MCF 10A (cell line): ENCODE measurements at regions not wholly inside any gene's neighbourhood (a gene's known extent, or its start where the extent isn't known, plus 50 kb on each side); places are given as distances from the start of the nearest gene placed in this dataset.
"Not testable (repeated sequence)": the region's sequence is repeated elsewhere in the genome, so short reads cannot be mapped to it uniquely, and the experiment has no call there.

ENCODE experiments used
- BruUV-seq: library from RNA; stranded (reverse); fragments of 400-500 nt; replicated peaks from 2 replicates; lab custom pipeline; 2021; lab: Mats Ljungman, UMichigan
- CTCF ChIA-PET: fragments of 300-600 bp; sonication (Branson Sonifier 250); formaldehyde crosslinking; extraction: SDS; loops from one replicate; lab custom pipeline; 2021; ENCODE audit warnings: antibody characterized with exemption, inconsistent platforms; lab: Yijun Ruan, JAX
- POLR2A ChIA-PET: fragments of 300-600, 350-650 bp; sonication (Branson Sonifier 250); formaldehyde crosslinking; extraction: SDS; loops from one replicate; lab custom pipeline; 2020; ENCODE audit warnings: antibody characterized with exemption, inconsistent platforms; lab: Yijun Ruan, JAX
- DNase-seq: peaks from one replicate; pipeline ENCODE4 v3.0.0-alpha.2; 2018; ENCODE audit not compliant: unreplicated experiment
- H3K27ac Mint-ChIP-seq: one replicate; pipeline ENCODE4 v1.8.0; 2022; ENCODE audit warnings: mild to moderate bottlenecking, low read depth, mixed read lengths; ENCODE audit not compliant: unreplicated experiment
- H3K27me3 Mint-ChIP-seq: one replicate; pipeline ENCODE4 v1.8.0; 2022; ENCODE audit warnings: mixed read lengths; ENCODE audit not compliant: insufficient read depth, unreplicated experiment
- H3K36me3 Mint-ChIP-seq: one replicate; pipeline ENCODE4 v1.8.0; 2022; ENCODE audit warnings: mild to moderate bottlenecking, moderate library complexity, mixed read lengths; ENCODE audit not compliant: insufficient read depth, unreplicated experiment
- H3K4me1 Mint-ChIP-seq: one replicate; pipeline ENCODE4 v1.8.0; 2022; ENCODE audit warnings: mixed read lengths; ENCODE audit not compliant: insufficient read depth, unreplicated experiment
- H3K4me3 Mint-ChIP-seq: one replicate; pipeline ENCODE4 v1.8.0; 2022; ENCODE audit warnings: mild to moderate bottlenecking, moderate library complexity, mixed read lengths; ENCODE audit not compliant: unreplicated experiment
- H3K9me3 Mint-ChIP-seq: one replicate; pipeline ENCODE4 v1.8.0; 2022; ENCODE audit warnings: mixed read lengths; ENCODE audit not compliant: unreplicated experiment
- CTCF ChIP-seq: fragments of 200-600 bp; IDR thresholded peaks from one replicate; pipeline ENCODE4 v1.8.0; 2022; ENCODE audit warnings: antibody characterized with exemption, mild to moderate bottlenecking; ENCODE audit not compliant: unreplicated experiment
- intact Hi-C: fragments of 100-400 bp; cut with micrococcal nuclease; formaldehyde crosslinking; loops from 2 replicates; pipeline ENCODE4 v1.14.1; 2022

- no peaks in the 10 kb centered on the region for H3K36me3 Mint-ChIP-seq
- no peak overlapping the region for H3K27ac Mint-ChIP-seq
- no peaks in the 10 kb centered on the region for H3K4me1 Mint-ChIP-seq
- CTCF ChIA-PET = no interaction called here
- TF ChIP-seq CTCF = no peak
- H3K27me3 Mint-ChIP-seq = peaks cover 97% of the 10 kb centered on the region
- BruUV-seq = no TSS peak
- POLR2A ChIA-PET = no interaction called here
- no peak for DNase-seq
- intact Hi-C loops = no loop called here
- no peaks in the 10 kb centered on the region for H3K9me3 Mint-ChIP-seq
- no peak overlapping the region for H3K4me3 Mint-ChIP-seq
These were observed 135.5 kb upstream of the CACNA2D1 start for GRCh38 chr7:82579047-82579446.

GRCh38 chr7:82578430-82578829, 134.9 kb upstream of the CACNA2D1 start:
- intact Hi-C loops = no loop called here
- no peak for DNase-seq
- Mint-ChIP-seq H3K4me1 (no peaks in the 10 kb centered on the region), H3K27ac (no peak overlapping the region), H3K4me3 (no peak overlapping the region), H3K9me3 (no peaks in the 10 kb centered on the region), H3K27me3 (peaks cover 96% of the 10 kb centered on the region), H3K36me3 (no peaks in the 10 kb centered on the region)
- ChIA-PET CTCF (interaction anchor here (0.5 to 1.2 kb wide), 2 partner anchors 9 to 534 kb away, joined by 3 read pairs; no protein-coding TSS in a partner anchor), POLR2A (interaction anchor here (0.5 kb wide), 1 partner anchor 545 kb away, joined by 3 read pairs; no protein-coding TSS in a partner anchor)
- no peak for TF ChIP-seq CTCF
- BruUV-seq = no TSS peak

- ChIA-PET CTCF (interaction anchor here (0.6 to 2.7 kb wide), 33 partner anchors 13 to 1089 kb away, joined by 3 to 29 read pairs (median 4); no protein-coding TSS in a partner anchor), POLR2A (no interaction called here)
- DNase-seq = peak; percentile 82
- no TSS peak for BruUV-seq
- peaks cover 68% of the 10 kb centered on the region for H3K27me3 Mint-ChIP-seq
- no peak overlapping the region for H3K4me3 Mint-ChIP-seq
- TF ChIP-seq CTCF = peak; percentile 74
- no peaks in the 10 kb centered on the region for H3K9me3 Mint-ChIP-seq
- intact Hi-C loops = loop anchor here (1.0 to 5.0 kb wide), 6 partner anchors 154 to 1090 kb away; no protein-coding TSS in a partner anchor
- H3K4me1 Mint-ChIP-seq = no peaks in the 10 kb centered on the region
- H3K27ac Mint-ChIP-seq = no peak overlapping the region
- H3K36me3 Mint-ChIP-seq = no peaks in the 10 kb centered on the region
These were observed 128.8 kb upstream of the CACNA2D1 start for GRCh38 chr7:82572195-82572880.

GRCh38 chr7:82571047-82571446, 127.5 kb upstream of the CACNA2D1 start:
- intact Hi-C loops = loop anchor here (5.0 kb wide), 1 partner anchor 1089 kb away; no protein-coding TSS in a partner anchor
- CTCF ChIA-PET = interaction anchor here (0.7 to 2.7 kb wide), 8 partner anchors 17 to 1088 kb away, joined by 3 to 29 read pairs (median 5); no protein-coding TSS in a partner anchor
- POLR2A ChIA-PET, H3K4me3 Mint-ChIP-seq, H3K36me3 Mint-ChIP-seq, H3K4me1 Mint-ChIP-seq, H3K9me3 Mint-ChIP-seq, DNase-seq, H3K27ac Mint-ChIP-seq, BruUV-seq: not testable (repeated sequence)
- peaks cover 68% of the 10 kb centered on the region for H3K27me3 Mint-ChIP-seq
